T-helper 1 cell treated with Interleukin-12 subunit alpha and Interleukin-12 subunit beta and Interleukin-4 antibody, amounts not matched to agents 30 μg/mL and 1 μg/mL, for 36 hours (primary cell): ENCODE measurements at regions not wholly inside any gene's neighbourhood (a gene's known extent, or its start where the extent isn't known, plus 50 kb on each side); places are given as distances from the start of the nearest gene placed in this dataset.
"Not testable (repeated sequence)": the region's sequence is repeated elsewhere in the genome, so short reads cannot be mapped to it uniquely, and the experiment has no call there.

Experiments used
- H3K27ac Mint-ChIP-seq: one replicate; pipeline ENCODE4 v1.8.0; 2021; ENCODE audit warnings: mild to moderate bottlenecking, mixed read lengths
- H3K27me3 Mint-ChIP-seq: one replicate; pipeline ENCODE4 v1.8.0; 2021; ENCODE audit warnings: low read depth, mixed read lengths
- H3K36me3 Mint-ChIP-seq: one replicate; pipeline ENCODE4 v1.8.0; 2021; ENCODE audit warnings: low read depth, mixed read lengths
- H3K4me1 Mint-ChIP-seq: one replicate; pipeline ENCODE4 v1.8.0; 2021; ENCODE audit warnings: low read depth, mixed read lengths
- H3K4me3 Mint-ChIP-seq: one replicate; pipeline ENCODE4 v1.8.0; 2021; ENCODE audit warnings: mild to moderate bottlenecking, moderate library complexity, mixed read lengths
- H3K9me3 Mint-ChIP-seq: one replicate; pipeline ENCODE4 v1.8.0; 2021; ENCODE audit warnings: mixed read lengths

GRCh38 chr11:33435216-33435615 is 178.0 kb downstream of the HIPK3 start:
- no peak overlapping the region for H3K27ac Mint-ChIP-seq
- H3K4me3 Mint-ChIP-seq = no peak overlapping the region
- peaks cover 4% of the 10 kb centered on the region for H3K27me3 Mint-ChIP-seq
- H3K36me3 Mint-ChIP-seq = no peaks in the 10 kb centered on the region
- H3K9me3 Mint-ChIP-seq = no peaks in the 10 kb centered on the region
- H3K4me1 Mint-ChIP-seq = no peaks in the 10 kb centered on the region

GRCh38 chr11:33434294-33434693 is 177.1 kb downstream of the HIPK3 start:
- no peaks in the 10 kb centered on the region for H3K36me3 Mint-ChIP-seq

GRCh38 chr11:33428435-33428834 is 171.3 kb downstream of the HIPK3 start:
- H3K36me3 Mint-ChIP-seq, H3K9me3 Mint-ChIP-seq, H3K27ac Mint-ChIP-seq, H3K4me1 Mint-ChIP-seq, H3K4me3 Mint-ChIP-seq: not testable (repeated sequence)
- peaks cover 14% of the 10 kb centered on the region for H3K27me3 Mint-ChIP-seq

More at GRCh38 chr11:33434294-33434693, 177.1 kb downstream of the HIPK3 start:
- no peak overlapping the region for H3K4me3 Mint-ChIP-seq
- H3K27me3 Mint-ChIP-seq = peaks cover 4% of the 10 kb centered on the region
- H3K4me1 Mint-ChIP-seq = no peaks in the 10 kb centered on the region
- H3K9me3 Mint-ChIP-seq = peaks cover 5% of the 10 kb centered on the region
- H3K27ac Mint-ChIP-seq = no peak overlapping the region

GRCh38 chr11:33420959-33421566 is 163.9 kb downstream of the HIPK3 start:
- H3K36me3 Mint-ChIP-seq = no peaks in the 10 kb centered on the region
- peaks cover 14% of the 10 kb centered on the region for H3K27me3 Mint-ChIP-seq
- no peak overlapping the region for H3K27ac Mint-ChIP-seq
- no peak overlapping the region for H3K4me3 Mint-ChIP-seq
- H3K9me3 Mint-ChIP-seq = no peaks in the 10 kb centered on the region
- no peaks in the 10 kb centered on the region for H3K4me1 Mint-ChIP-seq

GRCh38 chr11:33419924-33420323 is 162.7 kb downstream of the HIPK3 start:
- H3K4me1 Mint-ChIP-seq = no peaks in the 10 kb centered on the region
- no peak overlapping the region for H3K4me3 Mint-ChIP-seq
- H3K27me3 Mint-ChIP-seq = peaks cover 12% of the 10 kb centered on the region
- H3K9me3 Mint-ChIP-seq = no peaks in the 10 kb centered on the region
- no peak overlapping the region for H3K27ac Mint-ChIP-seq
- H3K36me3 Mint-ChIP-seq = no peaks in the 10 kb centered on the region

GRCh38 chr11:33417121-33417520 is 159.9 kb downstream of the HIPK3 start:
- Mint-ChIP-seq H3K27ac (no peak overlapping the region), H3K4me3 (no peak overlapping the region), H3K9me3 (no peaks in the 10 kb centered on the region), H3K4me1 (no peaks in the 10 kb centered on the region), H3K36me3 (no peaks in the 10 kb centered on the region), H3K27me3 (peaks cover 12% of the 10 kb centered on the region)

GRCh38 chr11:33413301-33413700 is 156.1 kb downstream of the HIPK3 start:
- Mint-ChIP-seq H3K27me3 (peaks cover 12% of the 10 kb centered on the region), H3K36me3 (no peaks in the 10 kb centered on the region), H3K4me3 (no peak overlapping the region), H3K9me3 (no peaks in the 10 kb centered on the region), H3K4me1 (no peaks in the 10 kb centered on the region), H3K27ac (no peak overlapping the region)

- H3K27me3 Mint-ChIP-seq = peaks cover 12% of the 10 kb centered on the region
These were observed 155.1 kb downstream of the HIPK3 start for GRCh38 chr11:33412241-33412640.

GRCh38 chr11:33411751-33412150 is 154.6 kb downstream of the HIPK3 start:
- H3K36me3 Mint-ChIP-seq = no peaks in the 10 kb centered on the region
- H3K9me3 Mint-ChIP-seq = no peaks in the 10 kb centered on the region
- H3K27me3 Mint-ChIP-seq = peaks cover 12% of the 10 kb centered on the region
- no peak overlapping the region for H3K4me3 Mint-ChIP-seq
- H3K4me1 Mint-ChIP-seq = no peaks in the 10 kb centered on the region
- no peak overlapping the region for H3K27ac Mint-ChIP-seq

More at GRCh38 chr11:33412241-33412640, 155.1 kb downstream of the HIPK3 start:
- no peak overlapping the region for H3K27ac Mint-ChIP-seq
- no peaks in the 10 kb centered on the region for H3K4me1 Mint-ChIP-seq
- no peaks in the 10 kb centered on the region for H3K9me3 Mint-ChIP-seq
- no peak overlapping the region for H3K4me3 Mint-ChIP-seq
- no peaks in the 10 kb centered on the region for H3K36me3 Mint-ChIP-seq

- Mint-ChIP-seq H3K27ac (no peak overlapping the region), H3K4me3 (no peak overlapping the region), H3K9me3 (no peaks in the 10 kb centered on the region), H3K27me3 (peaks cover 12% of the 10 kb centered on the region), H3K4me1 (no peaks in the 10 kb centered on the region), H3K36me3 (no peaks in the 10 kb centered on the region)
These were observed 153.0 kb downstream of the HIPK3 start for GRCh38 chr11:33410086-33410765.
